ENCODE measurements at regions not wholly inside any gene's neighbourhood (a gene's known extent, or its start where the extent isn't known, plus 50 kb on each side); places are given as distances from the start of the nearest gene placed in this dataset.

DNA sequence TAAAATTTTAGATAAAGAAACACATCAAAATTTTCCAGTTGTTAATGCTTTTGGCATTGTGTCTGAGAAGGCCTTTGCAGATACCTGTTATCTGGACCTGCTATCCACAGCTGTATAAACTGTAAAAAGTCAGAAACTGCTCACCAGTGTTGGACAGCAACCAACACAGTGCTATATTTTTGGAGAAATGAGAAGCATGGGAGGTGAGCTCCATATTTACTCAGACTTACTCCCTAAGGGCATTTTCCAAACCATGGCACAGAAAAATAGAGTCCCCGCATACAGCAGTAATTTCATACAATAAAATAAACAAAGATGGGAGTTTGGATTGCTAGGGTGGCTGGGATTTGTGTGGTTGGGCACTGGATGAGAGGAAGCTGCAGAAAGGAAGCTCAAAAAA lies 136.3 kb upstream of the GLI3 start:
- ATAC-seq (no peak), DNase-seq (no peak)
- intact Hi-C loops (cut with micrococcal nuclease), result no loop called here

DNA sequence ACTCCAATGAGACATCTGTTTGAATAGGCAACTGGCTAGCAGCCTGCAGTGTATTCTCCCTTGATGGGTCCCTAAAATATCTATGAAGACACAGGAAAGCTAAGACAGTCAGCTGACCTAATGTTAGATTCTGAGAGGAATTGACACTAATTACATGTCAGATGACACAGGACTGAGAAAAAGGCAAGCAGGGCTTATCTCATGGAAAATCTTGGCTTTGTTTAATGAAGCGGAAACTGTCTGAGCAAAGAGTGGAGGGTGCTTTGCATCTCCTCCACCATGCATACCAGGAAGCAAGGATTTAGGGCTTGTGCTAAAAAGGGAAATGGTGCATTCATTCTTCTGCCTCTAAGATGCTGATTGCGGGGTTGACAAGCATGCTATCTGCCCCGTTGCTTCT lies 135.5 kb upstream of the GLI3 start:
- intact Hi-C loops (cut with micrococcal nuclease), result no loop called here

GRCh38 chr7:42359946-42360345 lies 122.9 kb upstream of the GLI3 start:
- DNase-seq, result no peak
- ATAC-seq, result no peak
- intact Hi-C loops (cut with micrococcal nuclease), result no loop called here

More for the DNA sequence above, 135.5 kb upstream of the GLI3 start:
- DNase-seq, result no peak
- ATAC-seq, result no peak

GRCh38 chr7:42351316-42351935 lies 114.4 kb upstream of the GLI3 start:
- ATAC-seq, result peak; percentile 69
- no peak for DNase-seq
- intact Hi-C loops (cut with micrococcal nuclease), result no loop called here

- intact Hi-C loops (cut with micrococcal nuclease), result no loop called here
- peak; percentile 91 for ATAC-seq
- peak; percentile 47 for DNase-seq
Measured at GRCh38 chr7:42350801-42351200, 113.8 kb upstream of the GLI3 start.

GRCh38 chr7:42348631-42349030 lies 111.6 kb upstream of the GLI3 start:
- ATAC-seq, result peak; percentile 44

DNA sequence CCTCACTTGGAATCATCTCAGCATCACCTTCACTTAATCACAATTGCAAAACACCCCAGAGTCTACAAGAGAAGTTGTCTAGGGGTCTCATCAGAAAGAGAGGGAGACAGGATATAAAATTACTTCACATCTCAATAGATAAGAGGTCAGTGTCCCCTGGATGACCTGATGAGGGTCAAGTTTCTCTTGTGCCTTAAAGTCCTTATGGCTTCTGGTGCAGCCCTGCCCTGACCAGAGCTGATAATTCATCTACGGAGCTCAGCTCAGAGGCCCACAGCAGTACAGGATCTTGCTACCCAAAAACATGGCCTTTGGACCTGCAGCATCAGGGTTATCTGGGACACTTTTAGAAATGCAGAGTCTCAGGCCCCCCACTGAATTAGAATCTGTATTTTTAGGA lies 111.1 kb upstream of the GLI3 start:
- DNase-seq, result no peak
- intact Hi-C loops (cut with micrococcal nuclease), result no loop called here
- no peak for ATAC-seq

More at GRCh38 chr7:42348631-42349030, 111.6 kb upstream of the GLI3 start:
- DNase-seq, result no peak
- intact Hi-C loops (cut with micrococcal nuclease), result no loop called here

DNA sequence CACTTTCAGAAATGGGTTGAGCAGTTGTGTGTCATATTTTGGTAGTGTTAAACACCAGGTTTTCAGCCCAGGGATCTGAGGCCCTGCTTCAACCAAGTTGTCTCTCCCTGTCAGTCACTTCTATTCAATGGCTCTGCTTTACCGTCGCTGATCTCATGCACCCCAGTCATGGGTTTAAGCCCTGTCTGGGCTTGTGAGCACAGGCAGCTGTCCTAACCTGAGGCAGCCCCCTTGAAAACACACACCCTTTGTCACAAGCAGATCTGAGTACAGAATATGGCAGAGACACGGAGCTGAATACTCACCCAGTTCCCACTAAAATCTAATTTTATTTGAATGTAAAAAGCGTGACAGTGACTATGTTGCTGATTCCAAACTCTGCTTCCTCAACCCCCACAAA lies 110.6 kb upstream of the GLI3 start:
- no peak for ATAC-seq
- intact Hi-C loops (cut with micrococcal nuclease), result no loop called here

GRCh38 chr7:42345478-42346299 lies 108.7 kb upstream of the GLI3 start:
- DNase-seq (no peak), ATAC-seq (no peak)
- intact Hi-C loops (cut with micrococcal nuclease), result no loop called here

More for the DNA sequence above, 110.6 kb upstream of the GLI3 start:
- DNase-seq, result no peak

GRCh38 chr7:42344198-42344755 lies 107.3 kb upstream of the GLI3 start:
- intact Hi-C loops (cut with micrococcal nuclease), result no loop called here
- no peak for DNase-seq
- no peak for ATAC-seq

GRCh38 chr7:42342381-42342780 lies 105.4 kb upstream of the GLI3 start:
- ATAC-seq (peak; percentile 80), DNase-seq (no peak)
- intact Hi-C loops (cut with micrococcal nuclease), result no loop called here

- intact Hi-C loops (cut with micrococcal nuclease), result no loop called here
- DNase-seq, result no peak
- no peak for ATAC-seq
Measured at GRCh38 chr7:42340436-42340835, 103.4 kb upstream of the GLI3 start.

GRCh38 chr7:42338916-42339540 lies 102.0 kb upstream of the GLI3 start:
- intact Hi-C loops (cut with micrococcal nuclease), result no loop called here

GRCh38 chr7:42338231-42338915 lies 101.4 kb upstream of the GLI3 start:
- no peak for ATAC-seq
- no peak for DNase-seq
- intact Hi-C loops (cut with micrococcal nuclease), result no loop called here

More at GRCh38 chr7:42338916-42339540, 102.0 kb upstream of the GLI3 start:
- DNase-seq (no peak), ATAC-seq (no peak)

DNA sequence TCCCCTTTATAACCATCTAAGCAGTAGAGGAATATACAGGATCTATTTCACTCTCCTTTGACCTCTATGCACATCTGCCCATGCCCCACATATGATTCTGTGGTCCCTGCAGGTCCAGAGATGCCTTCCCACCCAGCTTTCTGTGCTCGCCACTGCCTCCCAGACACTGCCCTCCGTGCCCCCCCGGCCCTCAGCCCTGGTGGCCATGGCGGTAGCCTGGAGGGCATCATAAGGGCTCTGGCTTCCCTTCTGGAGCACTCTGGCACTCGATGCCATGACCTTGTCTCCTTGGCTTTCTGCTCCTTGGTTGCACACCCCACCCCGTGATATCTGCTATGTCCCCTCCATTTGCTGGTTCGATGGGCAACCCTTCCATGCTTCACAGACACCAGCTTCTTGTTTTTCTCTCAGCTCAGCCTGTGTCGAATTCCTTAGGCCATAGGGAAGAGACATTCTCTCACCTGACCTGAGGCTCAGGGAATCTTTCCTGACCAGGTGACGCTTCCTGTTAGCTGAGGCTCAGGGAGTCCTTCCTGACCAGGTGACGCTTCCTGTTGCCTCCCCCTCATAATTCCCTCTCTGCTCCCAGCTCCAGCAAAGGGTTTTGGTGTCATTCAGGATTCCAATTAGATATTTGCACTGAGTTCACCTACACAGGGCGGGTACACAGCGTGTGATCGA lies 100.4 kb upstream of the GLI3 start:
- intact Hi-C loops (cut with micrococcal nuclease), result no loop called here
- ATAC-seq, result no peak
- no peak for DNase-seq

GRCh38 chr7:42332605-42333222 lies 95.7 kb upstream of the GLI3 start:
- intact Hi-C loops (cut with micrococcal nuclease), result no loop called here
- ATAC-seq, result no peak
- DNase-seq, result no peak

DNA sequence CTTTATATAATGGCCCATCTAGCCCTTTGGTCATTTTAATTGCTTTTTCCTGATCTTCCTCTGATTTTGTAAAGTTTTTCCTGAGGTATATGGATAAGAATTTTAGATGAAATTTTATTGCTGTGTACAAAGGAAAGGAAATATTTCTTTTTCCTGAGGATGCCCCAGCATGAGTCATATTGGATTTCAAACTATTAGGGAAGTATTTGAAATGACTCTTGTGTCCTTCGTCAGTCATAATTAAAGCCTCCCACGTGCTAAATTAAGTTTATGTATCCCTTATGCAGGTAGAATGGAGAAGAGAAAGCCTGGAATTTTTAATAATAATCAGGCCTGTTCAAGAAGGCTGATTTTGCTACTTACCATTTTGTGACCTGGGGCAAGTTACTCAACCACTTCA lies 82.6 kb upstream of the GLI3 start:
- DNase-seq (no peak), ATAC-seq (no peak)
- intact Hi-C loops (cut with micrococcal nuclease), result no loop called here

- ATAC-seq (no peak), DNase-seq (no peak)
- intact Hi-C loops (cut with micrococcal nuclease), result no loop called here
Measured at GRCh38 chr7:42315631-42316030, 78.6 kb upstream of the GLI3 start.

DNA sequence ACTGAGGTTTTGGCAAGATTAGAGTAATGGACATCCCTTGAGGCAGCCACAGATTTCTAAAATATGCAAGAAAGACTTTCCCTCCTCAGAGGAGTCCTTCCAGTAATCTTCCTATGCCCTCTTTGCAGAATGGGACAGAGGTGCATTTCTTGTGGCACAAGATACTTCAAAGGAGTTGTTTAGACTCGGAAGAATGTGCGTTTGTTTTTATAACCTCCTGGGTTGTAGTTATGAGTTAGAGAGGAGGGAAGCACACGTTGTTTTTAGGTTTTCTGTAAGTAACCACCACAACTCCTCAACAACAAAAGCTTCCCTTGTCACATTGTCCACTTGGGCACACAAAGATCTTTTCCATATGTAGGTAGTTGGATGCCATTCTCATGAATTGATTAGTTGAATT lies 78.1 kb upstream of the GLI3 start:
- ATAC-seq (no peak), DNase-seq (no peak)
- intact Hi-C loops (cut with micrococcal nuclease), result no loop called here

All from left ventricle myocardium superior (tissue), 1 donor.